ENCODE measurements at regions not wholly inside any gene's neighbourhood (a gene's known extent, or its start where the extent isn't known, plus 50 kb on each side); places are given as distances from the start of the nearest gene placed in this dataset.

- TF ChIP-seq, protein P1, sequence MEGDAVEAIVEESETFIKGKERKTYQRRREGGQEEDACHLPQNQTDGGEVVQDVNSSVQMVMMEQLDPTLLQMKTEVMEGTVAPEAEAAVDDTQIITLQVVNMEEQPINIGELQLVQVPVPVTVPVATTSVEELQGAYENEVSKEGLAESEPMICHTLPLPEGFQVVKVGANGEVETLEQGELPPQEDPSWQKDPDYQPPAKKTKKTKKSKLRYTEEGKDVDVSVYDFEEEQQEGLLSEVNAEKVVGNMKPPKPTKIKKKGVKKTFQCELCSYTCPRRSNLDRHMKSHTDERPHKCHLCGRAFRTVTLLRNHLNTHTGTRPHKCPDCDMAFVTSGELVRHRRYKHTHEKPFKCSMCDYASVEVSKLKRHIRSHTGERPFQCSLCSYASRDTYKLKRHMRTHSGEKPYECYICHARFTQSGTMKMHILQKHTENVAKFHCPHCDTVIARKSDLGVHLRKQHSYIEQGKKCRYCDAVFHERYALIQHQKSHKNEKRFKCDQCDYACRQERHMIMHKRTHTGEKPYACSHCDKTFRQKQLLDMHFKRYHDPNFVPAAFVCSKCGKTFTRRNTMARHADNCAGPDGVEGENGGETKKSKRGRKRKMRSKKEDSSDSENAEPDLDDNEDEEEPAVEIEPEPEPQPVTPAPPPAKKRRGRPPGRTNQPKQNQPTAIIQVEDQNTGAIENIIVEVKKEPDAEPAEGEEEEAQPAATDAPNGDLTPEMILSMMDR (IDR thresholded peaks at IDR 0.05): no peak
- TF ChIP-seq EP300 (IDR thresholded peaks at IDR 0.05): no peak
- no peak for TF ChIP-seq POLR2AphosphoS5 (IDR thresholded peaks at IDR 0.05)
These were observed 154.5 kb downstream of the TENT4A start for GRCh38 chr5:6867712-6868111.

Data from upper lobe of left lung (tissue), 4 donors.